ENCODE measurements at regions not wholly inside any gene's neighbourhood (a gene's known extent, or its start where the extent isn't known, plus 50 kb on each side); places are given as distances from the start of the nearest gene placed in this dataset.
A peak's percentile ranks its signal among the peaks of the same experiment; 100 is the strongest.

- Histone ChIP-seq H3K9ac (no peak overlapping the region), H3K36me3 (no peaks in the 10 kb centered on the region), H3K27me3 (no peaks in the 10 kb centered on the region), H3K27ac (no peak overlapping the region), H3K4me1 (peaks cover 0 to 7% (median 0%) of the 10 kb centered on the region in 10 experiments; a peak in 3 of 20 replicates), H3K4me3 (no peak overlapping the region), H4K20me1 (no peaks in the 10 kb centered on the region), H3K9me3 (replicated peaks in 1 of 11) (no peaks in the 10 kb centered on the region), H3K4me2 (peak overlapping the region in 1 of 11 experiments; percentile 11; a peak in 1 of 22 replicates)
- TF ChIP-seq Cebpa-rat (IDR thresholded peaks at IDR 0.05) = no peak
These were observed 443.4 kb upstream of the PRMT6 start for GRCh38 chr1:106613068-106613467.

GRCh38 chr1:106613861-106614260, 442.6 kb upstream of the PRMT6 start:
- no peak for TF ChIP-seq Cebpa-rat (IDR thresholded peaks at IDR 0.05)
- no peak overlapping the region for H3K27ac ChIP-seq
- no peak overlapping the region for H3K4me2 ChIP-seq
- H3K27me3 ChIP-seq = no peaks in the 10 kb centered on the region
- no peak overlapping the region for H3K9ac ChIP-seq
- H3K9me3 ChIP-seq (replicated peaks in 1 of 11) = no peaks in the 10 kb centered on the region
- H3K4me3 ChIP-seq = no peak overlapping the region
- no peaks in the 10 kb centered on the region for H4K20me1 ChIP-seq
- peaks cover 0 to 7% (median 0%) of the 10 kb centered on the region in 10 experiments; a peak in 3 of 20 replicates for H3K4me1 ChIP-seq
- no peaks in the 10 kb centered on the region for H3K36me3 ChIP-seq

GRCh38 chr1:106615473-106615872, 441.0 kb upstream of the PRMT6 start:
- peaks cover 0 to 7% (median 0%) of the 10 kb centered on the region in 10 experiments; a peak in 3 of 20 replicates for H3K4me1 ChIP-seq
- no peaks in the 10 kb centered on the region for H4K20me1 ChIP-seq
- no peaks in the 10 kb centered on the region for H3K27me3 ChIP-seq
- H3K36me3 ChIP-seq = no peaks in the 10 kb centered on the region
- H3K4me3 ChIP-seq = no peak overlapping the region
- no peaks in the 10 kb centered on the region; a peak in 1 of 22 replicates for H3K9me3 ChIP-seq (replicated peaks in 1 of 11)
- H3K27ac ChIP-seq = no peak overlapping the region
- no peak overlapping the region for H3K9ac ChIP-seq
- TF ChIP-seq Cebpa-rat (IDR thresholded peaks at IDR 0.05) = no peak
- no peak overlapping the region for H3K4me2 ChIP-seq

- H3K27ac ChIP-seq = no peak overlapping the region
- no peak overlapping the region for H3K9ac ChIP-seq
- no peaks in the 10 kb centered on the region; a peak in 1 of 22 replicates for H3K9me3 ChIP-seq (replicated peaks in 1 of 11)
- H3K4me1 ChIP-seq = no peaks in the 10 kb centered on the region
- H4K20me1 ChIP-seq = no peaks in the 10 kb centered on the region
- no peaks in the 10 kb centered on the region for H3K36me3 ChIP-seq
- H3K4me2 ChIP-seq = no peak overlapping the region
- no peaks in the 10 kb centered on the region for H3K27me3 ChIP-seq
- no peak for TF ChIP-seq Cebpa-rat (IDR thresholded peaks at IDR 0.05)
- no peak overlapping the region for H3K4me3 ChIP-seq
These were observed 437.2 kb upstream of the PRMT6 start for GRCh38 chr1:106619080-106619826.

- no peak overlapping the region for H3K4me2 ChIP-seq
- no peak overlapping the region for H3K9ac ChIP-seq
- no peak for TF ChIP-seq Cebpa-rat (IDR thresholded peaks at IDR 0.05)
- no peaks in the 10 kb centered on the region for H3K36me3 ChIP-seq
- no peak overlapping the region for H3K4me3 ChIP-seq
- H3K27ac ChIP-seq = no peak overlapping the region
- no peaks in the 10 kb centered on the region for H3K4me1 ChIP-seq
- H3K9me3 ChIP-seq (replicated peaks in 1 of 11) = no peaks in the 10 kb centered on the region; a peak in 1 of 22 replicates
- H3K27me3 ChIP-seq = no peaks in the 10 kb centered on the region
- no peaks in the 10 kb centered on the region for H4K20me1 ChIP-seq
These were observed 436.7 kb upstream of the PRMT6 start for GRCh38 chr1:106619827-106620134.

- H4K20me1 ChIP-seq = no peaks in the 10 kb centered on the region
- H3K4me3 ChIP-seq = no peak overlapping the region
- no peaks in the 10 kb centered on the region for H3K4me1 ChIP-seq
- no peak for TF ChIP-seq Cebpa-rat (IDR thresholded peaks at IDR 0.05)
- no peaks in the 10 kb centered on the region for H3K27me3 ChIP-seq
- H3K4me2 ChIP-seq = no peak overlapping the region
- H3K36me3 ChIP-seq = no peaks in the 10 kb centered on the region
- no peak overlapping the region for H3K27ac ChIP-seq
- H3K9me3 ChIP-seq (replicated peaks in 1 of 11) = no peaks in the 10 kb centered on the region; a peak in 1 of 22 replicates
- H3K9ac ChIP-seq = no peak overlapping the region
These were observed 435.9 kb upstream of the PRMT6 start for GRCh38 chr1:106620521-106620954.

GRCh38 chr1:106621853-106622252, 434.6 kb upstream of the PRMT6 start:
- Histone ChIP-seq H3K36me3 (no peaks in the 10 kb centered on the region), H3K4me2 (no peak overlapping the region), H3K4me3 (no peak overlapping the region), H3K4me1 (no peaks in the 10 kb centered on the region), H3K9me3 (replicated peaks in 1 of 11) (peaks cover 0 to 5% (median 0%) of the 10 kb centered on the region in 11 experiments; a peak in 4 of 22 replicates), H3K27me3 (no peaks in the 10 kb centered on the region), H3K9ac (no peak overlapping the region), H4K20me1 (no peaks in the 10 kb centered on the region), H3K27ac (no peak overlapping the region)
- TF ChIP-seq Cebpa-rat (IDR thresholded peaks at IDR 0.05) = no peak

DNA sequence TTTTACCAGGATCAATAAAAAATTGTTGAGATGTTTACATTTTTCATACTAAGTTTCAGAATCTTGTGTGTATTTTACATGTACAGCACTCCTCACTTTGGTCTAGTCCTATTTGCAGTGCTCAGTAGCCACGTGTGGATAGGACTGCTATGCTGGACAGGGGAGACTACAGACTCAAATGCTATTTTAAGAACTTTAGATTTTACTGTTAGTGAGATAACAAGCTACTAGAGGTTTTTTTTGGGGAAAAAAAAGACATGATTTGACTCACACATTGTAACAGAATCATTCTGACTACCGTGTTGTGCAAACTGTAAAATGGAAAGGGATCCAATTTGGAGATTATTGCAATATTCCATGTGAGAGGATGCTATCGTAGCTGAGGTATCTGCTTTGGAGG, 418.9 kb upstream of the PRMT6 start:
- Histone ChIP-seq H3K27ac (no peak overlapping the region), H3K27me3 (no peaks in the 10 kb centered on the region), H3K9me3 (replicated peaks in 1 of 11) (no peaks in the 10 kb centered on the region), H3K9ac (no peak overlapping the region), H3K36me3 (no peaks in the 10 kb centered on the region), H3K4me1 (no peaks in the 10 kb centered on the region), H4K20me1 (no peaks in the 10 kb centered on the region), H3K4me2 (no peak overlapping the region), H3K4me3 (no peak overlapping the region)
- TF ChIP-seq Cebpa-rat (IDR thresholded peaks at IDR 0.05) = no peak

DNA sequence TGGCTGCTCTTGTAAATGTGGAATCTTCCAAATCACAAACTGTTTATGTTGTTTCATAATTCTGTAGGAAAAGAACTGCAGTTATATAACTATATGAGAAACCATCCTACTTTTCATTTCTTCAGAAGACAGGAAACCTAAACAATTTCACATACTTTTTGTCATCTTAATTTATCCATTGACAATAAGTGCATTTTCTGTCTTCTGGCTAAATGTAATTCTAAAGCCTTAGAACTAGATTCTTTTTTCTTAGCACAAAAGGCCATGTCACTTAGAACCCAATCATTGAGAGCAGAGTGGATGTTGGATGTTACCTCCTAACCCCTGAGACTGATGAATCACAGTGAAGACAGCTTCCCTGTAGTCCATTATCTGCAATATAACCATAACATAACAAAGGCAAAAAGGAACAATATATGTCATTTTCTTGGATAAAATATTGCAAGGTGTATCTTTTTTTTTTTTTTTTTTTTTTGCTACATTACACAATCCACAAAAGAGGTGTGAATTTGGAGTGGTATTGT, 410.2 kb upstream of the PRMT6 start:
- Histone ChIP-seq H3K9me3 (replicated peaks in 1 of 11) (no peaks in the 10 kb centered on the region), H3K4me3 (no peak overlapping the region), H3K9ac (no peak overlapping the region), H3K27me3 (no peaks in the 10 kb centered on the region), H4K20me1 (no peaks in the 10 kb centered on the region), H3K36me3 (no peaks in the 10 kb centered on the region), H3K27ac (no peak overlapping the region), H3K4me1 (peaks cover 3 to 18% (median 7%) of the 10 kb centered on the region in 10 experiments; a peak in 13 of 20 replicates), H3K4me2 (no peak overlapping the region)
- TF ChIP-seq Cebpa-rat (IDR thresholded peaks at IDR 0.05) = no peak

DNA sequence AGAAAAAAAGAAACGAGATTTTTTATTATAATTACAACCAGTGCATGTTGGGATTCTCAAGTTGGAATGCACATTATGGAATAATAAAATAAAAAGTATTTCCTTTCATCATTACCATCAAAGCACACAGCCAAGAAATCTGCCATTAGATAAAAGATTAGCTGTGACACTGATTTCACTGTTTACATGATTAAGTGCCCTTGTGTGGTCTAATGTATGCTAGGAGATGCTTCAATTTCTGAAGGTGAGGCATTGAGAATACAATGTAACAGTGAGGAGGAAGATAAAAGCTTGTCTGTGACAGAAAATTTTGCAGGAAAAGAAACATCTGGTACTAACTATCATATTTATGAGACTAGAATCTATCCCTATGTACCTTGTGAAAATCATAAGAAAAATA, 409.7 kb upstream of the PRMT6 start:
- no peak overlapping the region for H3K9ac ChIP-seq
- no peaks in the 10 kb centered on the region for H3K36me3 ChIP-seq
- no peak overlapping the region for H3K27ac ChIP-seq
- no peaks in the 10 kb centered on the region for H4K20me1 ChIP-seq
- TF ChIP-seq Cebpa-rat (IDR thresholded peaks at IDR 0.05) = no peak
- no peaks in the 10 kb centered on the region for H3K27me3 ChIP-seq
- no peak overlapping the region for H3K4me3 ChIP-seq
- peaks cover 4 to 22% (median 10%) of the 10 kb centered on the region in 10 experiments; a peak in 13 of 20 replicates for H3K4me1 ChIP-seq
- H3K4me2 ChIP-seq = no peak overlapping the region
- H3K9me3 ChIP-seq (replicated peaks in 1 of 11) = no peaks in the 10 kb centered on the region
